ENCODE measurements at regions not wholly inside any gene's neighbourhood (a gene's known extent, or its start where the extent isn't known, plus 50 kb on each side); places are given as distances from the start of the nearest gene placed in this dataset.

GRCh38 chr2:125572660-125573059, 1083.3 kb upstream of the GYPC start:
- H3K4me1 ChIP-seq = no peaks in the 10 kb centered on the region
- DNase-seq (no peak), ATAC-seq (no peak)
- WGBS, 2 donors = 61 to 66% methylated on average over 2 of the region's 2 CpGs
- no peaks in the 10 kb centered on the region for H3K36me3 ChIP-seq
- H3K27ac ChIP-seq = no peak overlapping the region
- H3K9me3 ChIP-seq = no peaks in the 10 kb centered on the region
- TF ChIP-seq CTCF (IDR thresholded peaks at IDR 0.05) = no peak
- no peak overlapping the region for H3K4me3 ChIP-seq
- intact Hi-C loops (cut with DNase I) = no loop called here
- peaks cover 0 to 6% (median 0%) of the 10 kb centered on the region in 7 donors for H3K27me3 ChIP-seq

GRCh38 chr2:125573432-125573831, 1082.5 kb upstream of the GYPC start:
- Histone ChIP-seq H3K9me3 (no peaks in the 10 kb centered on the region), H3K36me3 (no peaks in the 10 kb centered on the region), H3K4me1 (no peaks in the 10 kb centered on the region), H3K27ac (no peak overlapping the region), H3K27me3 (peaks cover 0 to 6% (median 0%) of the 10 kb centered on the region in 7 donors), H3K4me3 (no peak overlapping the region)
- ATAC-seq (no peak), DNase-seq (no peak)
- intact Hi-C loops (cut with DNase I) = no loop called here
- no peak for TF ChIP-seq CTCF (IDR thresholded peaks at IDR 0.05)
- whole genome bisulfite sequencing, 2 donors = 59 to 65% methylated on average over 2 of the region's 2 CpGs

- no peak overlapping the region for H3K27ac ChIP-seq
- no peaks in the 10 kb centered on the region for H3K9me3 ChIP-seq
- intact Hi-C loops (cut with DNase I) = no loop called here
- no peak for TF ChIP-seq CTCF (IDR thresholded peaks at IDR 0.05)
- no peaks in the 10 kb centered on the region for H3K36me3 ChIP-seq
- ATAC-seq = no peak
- no peak overlapping the region for H3K4me3 ChIP-seq
- no peaks in the 10 kb centered on the region for H3K4me1 ChIP-seq
- no peak for DNase-seq
- no peaks in the 10 kb centered on the region for H3K27me3 ChIP-seq
- WGBS, 2 donors = 74 to 80% methylated on average over 3 of the region's 3 CpGs
These were observed 1079.4 kb upstream of the GYPC start for GRCh38 chr2:125576558-125576957.

GRCh38 chr2:125581557-125581956, 1074.4 kb upstream of the GYPC start:
- Histone ChIP-seq H3K27me3 (no peaks in the 10 kb centered on the region), H3K4me3 (no peak overlapping the region), H3K27ac (no peak overlapping the region), H3K36me3 (no peaks in the 10 kb centered on the region), H3K9me3 (no peaks in the 10 kb centered on the region), H3K4me1 (no peaks in the 10 kb centered on the region)
- ATAC-seq (no peak), DNase-seq (no peak)
- 14 to 16% methylated on average over 4 of the region's 4 CpGs for WGBS, 2 donors
- intact Hi-C loops (cut with DNase I) = no loop called here
- no peak for TF ChIP-seq CTCF (IDR thresholded peaks at IDR 0.05)

- Histone ChIP-seq H3K27me3 (no peaks in the 10 kb centered on the region), H3K36me3 (no peaks in the 10 kb centered on the region), H3K9me3 (no peaks in the 10 kb centered on the region), H3K27ac (no peak overlapping the region), H3K4me1 (no peaks in the 10 kb centered on the region), H3K4me3 (no peak overlapping the region)
- DNase-seq = no peak
- ATAC-seq = no peak
- WGBS, 2 donors = 13 to 27% methylated on average over 1 of the region's 1 CpG
- intact Hi-C loops (cut with DNase I) = no loop called here
- TF ChIP-seq CTCF (IDR thresholded peaks at IDR 0.05) = no peak
These were observed 1073.4 kb upstream of the GYPC start for GRCh38 chr2:125582516-125582915.
